NT2/D1 (cell line): ENCODE measurements at regions not wholly inside any gene's neighbourhood (a gene's known extent, or its start where the extent isn't known, plus 50 kb on each side); places are given as distances from the start of the nearest gene placed in this dataset.

ENCODE experiments used
- YY1 ChIP-seq: IDR thresholded peaks from 2 replicates; pipeline ENCODE4 v1.6.1; 2011; ENCODE audit not compliant: insufficient read length, insufficient read depth
- ZNF274 ChIP-seq: IDR thresholded peaks from 2 replicates; pipeline ENCODE4 v1.6.1; 2011; ENCODE audit warnings: mild to moderate bottlenecking, low read depth, low read length

GRCh38 chr2:14960686-14961324, 328.3 kb downstream of the LRATD1 start:
- no peak for TF ChIP-seq YY1
- TF ChIP-seq ZNF274 = no peak
